ENCODE measurements at regions not wholly inside any gene's neighbourhood (a gene's known extent, or its start where the extent isn't known, plus 50 kb on each side); places are given as distances from the start of the nearest gene placed in this dataset.

GRCh38 chr3:74273555-74274402 lies 340.7 kb downstream of the CNTN3 start:
- H4K20me1 ChIP-seq (ENCODE audit: control insufficient read depth, insufficient read depth, low read depth, low read length) = no peaks in the 10 kb centered on the region

GRCh38 chr3:74273091-74273490 lies 341.4 kb downstream of the CNTN3 start:
- TF ChIP-seq EZH2phosphoT487 (IDR thresholded peaks at IDR 0.05; ENCODE audit: borderline replicate concordance, low read length) (no peak), CTCF (IDR thresholded peaks at IDR 0.05; ENCODE audit: low read depth, low read length, poor library complexity, severe bottlenecking) (no peak)
- Histone ChIP-seq H3K4me1 (ENCODE audit: control insufficient read depth, low read length) (no peaks in the 10 kb centered on the region), H3K27me3 (ENCODE audit: control insufficient read depth, low read length) (no peaks in the 10 kb centered on the region), H3K36me3 (ENCODE audit: control insufficient read depth, low read length) (no peaks in the 10 kb centered on the region), H3K79me2 (ENCODE audit: control insufficient read depth, low read length) (no peaks in the 10 kb centered on the region), H3K4me2 (ENCODE audit: low read length) (no peak overlapping the region), H3K27ac (ENCODE audit: low read depth, low read length) (no peak overlapping the region), H3K4me3 (ENCODE audit: low read length) (no peak overlapping the region), H3F3A (ENCODE audit: control insufficient read depth, insufficient read depth) (no peaks in the 10 kb centered on the region), H3K9me3 (ENCODE audit: control insufficient read depth, insufficient read depth, low read length) (no peaks in the 10 kb centered on the region), H3K9me2 (replicated peaks; ENCODE audit: control insufficient read depth, low read length) (no peaks in the 10 kb centered on the region), H4K20me1 (ENCODE audit: control insufficient read depth, insufficient read depth, low read depth, low read length) (no peaks in the 10 kb centered on the region)

More at GRCh38 chr3:74273555-74274402, 340.7 kb downstream of the CNTN3 start:
- Histone ChIP-seq H3K79me2 (ENCODE audit: control insufficient read depth, low read length) (no peaks in the 10 kb centered on the region), H3K9me3 (ENCODE audit: control insufficient read depth, insufficient read depth, low read length) (no peaks in the 10 kb centered on the region), H3K27me3 (ENCODE audit: control insufficient read depth, low read length) (no peaks in the 10 kb centered on the region), H3K36me3 (ENCODE audit: control insufficient read depth, low read length) (no peaks in the 10 kb centered on the region), H3F3A (ENCODE audit: control insufficient read depth, insufficient read depth) (no peaks in the 10 kb centered on the region), H3K9me2 (replicated peaks; ENCODE audit: control insufficient read depth, low read length) (no peaks in the 10 kb centered on the region), H3K4me2 (ENCODE audit: low read length) (no peak overlapping the region), H3K4me3 (ENCODE audit: low read length) (no peak overlapping the region), H3K27ac (ENCODE audit: low read depth, low read length) (no peak overlapping the region), H3K4me1 (ENCODE audit: control insufficient read depth, low read length) (no peaks in the 10 kb centered on the region)
- TF ChIP-seq EZH2phosphoT487 (IDR thresholded peaks at IDR 0.05; ENCODE audit: borderline replicate concordance, low read length) = no peak
- TF ChIP-seq CTCF (IDR thresholded peaks at IDR 0.05; ENCODE audit: low read depth, low read length, poor library complexity, severe bottlenecking) = no peak

- no peaks in the 10 kb centered on the region for H3K4me1 ChIP-seq (ENCODE audit: control insufficient read depth, low read length)
- no peaks in the 10 kb centered on the region for H3K36me3 ChIP-seq (ENCODE audit: control insufficient read depth, low read length)
- H4K20me1 ChIP-seq (ENCODE audit: control insufficient read depth, insufficient read depth, low read depth, low read length) = no peaks in the 10 kb centered on the region
- no peaks in the 10 kb centered on the region for H3K79me2 ChIP-seq (ENCODE audit: control insufficient read depth, low read length)
- no peaks in the 10 kb centered on the region for H3K9me2 ChIP-seq (replicated peaks; ENCODE audit: control insufficient read depth, low read length)
- H3K4me3 ChIP-seq (ENCODE audit: low read length) = no peak overlapping the region
- H3K4me2 ChIP-seq (ENCODE audit: low read length) = no peak overlapping the region
- no peaks in the 10 kb centered on the region for H3K9me3 ChIP-seq (ENCODE audit: control insufficient read depth, insufficient read depth, low read length)
- no peak overlapping the region for H3K27ac ChIP-seq (ENCODE audit: low read depth, low read length)
- H3K27me3 ChIP-seq (ENCODE audit: control insufficient read depth, low read length) = no peaks in the 10 kb centered on the region
- TF ChIP-seq CTCF (IDR thresholded peaks at IDR 0.05; ENCODE audit: low read depth, low read length, poor library complexity, severe bottlenecking) = no peak
- no peak for TF ChIP-seq EZH2phosphoT487 (IDR thresholded peaks at IDR 0.05; ENCODE audit: borderline replicate concordance, low read length)
- no peaks in the 10 kb centered on the region for H3F3A ChIP-seq (ENCODE audit: control insufficient read depth, insufficient read depth)
These were observed 342.9 kb downstream of the CNTN3 start for GRCh38 chr3:74271541-74271940.
